ENCODE measurements at regions not wholly inside any gene's neighbourhood (a gene's known extent, or its start where the extent isn't known, plus 50 kb on each side); places are given as distances from the start of the nearest gene placed in this dataset.

DNA sequence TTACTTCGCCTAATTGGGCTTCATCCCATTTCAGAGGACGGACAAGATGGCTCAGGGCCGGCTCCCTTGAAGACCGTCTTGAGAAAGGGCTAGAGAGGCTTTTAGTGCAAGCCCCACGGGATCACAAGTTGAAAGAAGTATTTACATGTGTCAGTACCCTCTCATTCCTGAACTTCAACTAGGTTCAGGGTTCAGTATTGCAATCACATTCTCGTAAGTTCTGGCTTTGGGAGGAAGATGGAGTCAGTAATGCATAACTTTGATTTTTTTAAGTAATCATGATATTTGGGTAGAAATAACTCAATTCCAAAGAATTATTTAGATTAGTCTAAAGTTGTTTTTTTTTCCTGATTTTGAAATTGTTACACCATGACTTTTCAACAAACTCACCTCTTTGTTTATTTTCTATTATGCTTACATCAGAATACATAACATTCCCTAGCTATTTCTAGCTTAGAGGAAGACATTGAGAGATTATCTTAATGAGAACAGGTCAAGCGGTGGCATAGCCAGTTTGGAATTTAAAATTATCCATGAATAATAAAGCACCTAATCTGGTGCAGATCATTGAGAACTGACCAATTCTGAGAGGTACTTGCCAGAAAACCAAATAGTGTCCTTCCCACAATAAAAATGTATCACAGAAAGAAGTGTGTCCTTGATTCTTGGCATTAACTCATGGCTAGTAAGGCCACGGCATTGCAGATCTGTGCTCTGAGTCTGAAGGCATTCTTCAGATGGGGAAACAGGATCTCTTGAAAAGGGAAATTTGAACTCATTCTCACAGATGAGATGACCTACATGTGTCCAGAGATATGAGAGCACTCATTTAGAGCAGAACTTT is 92.1 kb upstream of the BLID start:
- no peaks in the 10 kb centered on the region for H3K79me2 ChIP-seq (ENCODE audit: insufficient read depth, low read length)
- RAD21 ChIA-PET (ENCODE audit: low non-redundant PET in 1 of 2, low total read pairs in 2 of 2, uncharacterized antibody in 2 of 2, unreplicated experiment in 2 of 2), result no interaction called here
- H3K9me3 ChIP-seq (ENCODE audit: control insufficient read depth in 1 of 2, insufficient read depth in 1 of 2, low read depth in 1 of 2, low read length in 2 of 2), result no peaks in the 10 kb centered on the region
- no peak overlapping the region for H2AFZ ChIP-seq (ENCODE audit: low read depth, low read length, poor library complexity, severe bottlenecking)
- H3K27me3 ChIP-seq (ENCODE audit: insufficient read depth, low read length), result no peaks in the 10 kb centered on the region
- no peaks in the 10 kb centered on the region for H3K9me2 ChIP-seq (ENCODE audit: insufficient read depth)
- DNase-seq (ENCODE audit: low read depth, low spot score), result no peak
- H3K9ac ChIP-seq (ENCODE audit: low read length), result no peak overlapping the region
- no peaks in the 10 kb centered on the region for H4K20me1 ChIP-seq (ENCODE audit: insufficient read depth)
- no peak overlapping the region for H3K27ac ChIP-seq (ENCODE audit: low read depth, low read length)
- POLR2A ChIA-PET, result no interaction called here
- H3K4me3 ChIP-seq (replicated peaks in 1 of 2; ENCODE audit: low read depth in 1 of 2, low read length in 2 of 2), result no peak overlapping the region
- ATAC-seq, result no peak
- H3K36me3 ChIP-seq (ENCODE audit: control insufficient read depth in 1 of 2, insufficient read depth in 2 of 2, low read length in 2 of 2), result no peaks in the 10 kb centered on the region
- CTCF ChIA-PET, result no interaction called here
- no peak overlapping the region for H3K4me2 ChIP-seq (ENCODE audit: low read length)
- intact Hi-C loops (cut with micrococcal nuclease), result no loop called here
- TF ChIP-seq, protein P1, sequence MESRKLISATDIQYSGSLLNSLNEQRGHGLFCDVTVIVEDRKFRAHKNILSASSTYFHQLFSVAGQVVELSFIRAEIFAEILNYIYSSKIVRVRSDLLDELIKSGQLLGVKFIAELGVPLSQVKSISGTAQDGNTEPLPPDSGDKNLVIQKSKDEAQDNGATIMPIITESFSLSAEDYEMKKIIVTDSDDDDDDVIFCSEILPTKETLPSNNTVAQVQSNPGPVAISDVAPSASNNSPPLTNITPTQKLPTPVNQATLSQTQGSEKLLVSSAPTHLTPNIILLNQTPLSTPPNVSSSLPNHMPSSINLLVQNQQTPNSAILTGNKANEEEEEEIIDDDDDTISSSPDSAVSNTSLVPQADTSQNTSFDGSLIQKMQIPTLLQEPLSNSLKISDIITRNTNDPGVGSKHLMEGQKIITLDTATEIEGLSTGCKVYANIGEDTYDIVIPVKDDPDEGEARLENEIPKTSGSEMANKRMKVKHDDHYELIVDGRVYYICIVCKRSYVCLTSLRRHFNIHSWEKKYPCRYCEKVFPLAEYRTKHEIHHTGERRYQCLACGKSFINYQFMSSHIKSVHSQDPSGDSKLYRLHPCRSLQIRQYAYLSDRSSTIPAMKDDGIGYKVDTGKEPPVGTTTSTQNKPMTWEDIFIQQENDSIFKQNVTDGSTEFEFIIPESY (IDR thresholded peaks at IDR 0.05; ENCODE audit: extremely low read depth, insufficient replicate concordance, low read length), result no peak
- TF ChIP-seq EZH2 (IDR thresholded peaks at IDR 0.05) (no peak), EGR1 (IDR thresholded peaks at IDR 0.05; ENCODE audit: low read depth) (no peak), POLR2A (IDR thresholded peaks at IDR 0.05; ENCODE audit: borderline replicate concordance, extremely low read depth, insufficient read depth, insufficient read length) (no peak), SP1 (IDR thresholded peaks at IDR 0.05; ENCODE audit: low read depth) (no peak), ELF1 (IDR thresholded peaks at IDR 0.05; ENCODE audit: borderline replicate concordance, low read depth) (no peak), JUND (IDR thresholded peaks at IDR 0.05) (no peak), EZH2phosphoT487 (IDR thresholded peaks at IDR 0.05; ENCODE audit: borderline replicate concordance) (no peak), SRF (IDR thresholded peaks at IDR 0.05; ENCODE audit: low read depth) (no peak), FOSL1 (IDR thresholded peaks at IDR 0.05; ENCODE audit: low read depth) (no peak), ZNF274 (IDR thresholded peaks at IDR 0.05; ENCODE audit: low read depth, low read length) (no peak), TCF7L2 (IDR thresholded peaks at IDR 0.05; ENCODE audit: borderline replicate concordance, extremely low read depth, insufficient read depth, insufficient read length) (no peak), ZFX (IDR thresholded peaks at IDR 0.05) (no peak), CBX3 (IDR thresholded peaks at IDR 0.05; ENCODE audit: low read depth) (no peak)
- TF ChIP-seq, protein P2, sequence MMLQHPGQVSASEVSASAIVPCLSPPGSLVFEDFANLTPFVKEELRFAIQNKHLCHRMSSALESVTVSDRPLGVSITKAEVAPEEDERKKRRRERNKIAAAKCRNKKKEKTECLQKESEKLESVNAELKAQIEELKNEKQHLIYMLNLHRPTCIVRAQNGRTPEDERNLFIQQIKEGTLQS (IDR thresholded peaks at IDR 0.05), result no peak
- TF ChIP-seq, protein P3, sequence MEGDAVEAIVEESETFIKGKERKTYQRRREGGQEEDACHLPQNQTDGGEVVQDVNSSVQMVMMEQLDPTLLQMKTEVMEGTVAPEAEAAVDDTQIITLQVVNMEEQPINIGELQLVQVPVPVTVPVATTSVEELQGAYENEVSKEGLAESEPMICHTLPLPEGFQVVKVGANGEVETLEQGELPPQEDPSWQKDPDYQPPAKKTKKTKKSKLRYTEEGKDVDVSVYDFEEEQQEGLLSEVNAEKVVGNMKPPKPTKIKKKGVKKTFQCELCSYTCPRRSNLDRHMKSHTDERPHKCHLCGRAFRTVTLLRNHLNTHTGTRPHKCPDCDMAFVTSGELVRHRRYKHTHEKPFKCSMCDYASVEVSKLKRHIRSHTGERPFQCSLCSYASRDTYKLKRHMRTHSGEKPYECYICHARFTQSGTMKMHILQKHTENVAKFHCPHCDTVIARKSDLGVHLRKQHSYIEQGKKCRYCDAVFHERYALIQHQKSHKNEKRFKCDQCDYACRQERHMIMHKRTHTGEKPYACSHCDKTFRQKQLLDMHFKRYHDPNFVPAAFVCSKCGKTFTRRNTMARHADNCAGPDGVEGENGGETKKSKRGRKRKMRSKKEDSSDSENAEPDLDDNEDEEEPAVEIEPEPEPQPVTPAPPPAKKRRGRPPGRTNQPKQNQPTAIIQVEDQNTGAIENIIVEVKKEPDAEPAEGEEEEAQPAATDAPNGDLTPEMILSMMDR (IDR thresholded peaks at IDR 0.05 in 2 of 3, conservative IDR thresholded peaks at IDR 0.05 in 1 of 3; ENCODE audit: borderline replicate concordance in 1 of 3, insufficient read depth in 1 of 3, low read depth in 2 of 3, low read length in 2 of 3), result no peak
- TF ChIP-seq, protein P4, sequence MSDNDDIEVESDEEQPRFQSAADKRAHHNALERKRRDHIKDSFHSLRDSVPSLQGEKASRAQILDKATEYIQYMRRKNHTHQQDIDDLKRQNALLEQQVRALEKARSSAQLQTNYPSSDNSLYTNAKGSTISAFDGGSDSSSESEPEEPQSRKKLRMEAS (IDR thresholded peaks at IDR 0.05), result no peak
- TF ChIP-seq, protein P5, sequence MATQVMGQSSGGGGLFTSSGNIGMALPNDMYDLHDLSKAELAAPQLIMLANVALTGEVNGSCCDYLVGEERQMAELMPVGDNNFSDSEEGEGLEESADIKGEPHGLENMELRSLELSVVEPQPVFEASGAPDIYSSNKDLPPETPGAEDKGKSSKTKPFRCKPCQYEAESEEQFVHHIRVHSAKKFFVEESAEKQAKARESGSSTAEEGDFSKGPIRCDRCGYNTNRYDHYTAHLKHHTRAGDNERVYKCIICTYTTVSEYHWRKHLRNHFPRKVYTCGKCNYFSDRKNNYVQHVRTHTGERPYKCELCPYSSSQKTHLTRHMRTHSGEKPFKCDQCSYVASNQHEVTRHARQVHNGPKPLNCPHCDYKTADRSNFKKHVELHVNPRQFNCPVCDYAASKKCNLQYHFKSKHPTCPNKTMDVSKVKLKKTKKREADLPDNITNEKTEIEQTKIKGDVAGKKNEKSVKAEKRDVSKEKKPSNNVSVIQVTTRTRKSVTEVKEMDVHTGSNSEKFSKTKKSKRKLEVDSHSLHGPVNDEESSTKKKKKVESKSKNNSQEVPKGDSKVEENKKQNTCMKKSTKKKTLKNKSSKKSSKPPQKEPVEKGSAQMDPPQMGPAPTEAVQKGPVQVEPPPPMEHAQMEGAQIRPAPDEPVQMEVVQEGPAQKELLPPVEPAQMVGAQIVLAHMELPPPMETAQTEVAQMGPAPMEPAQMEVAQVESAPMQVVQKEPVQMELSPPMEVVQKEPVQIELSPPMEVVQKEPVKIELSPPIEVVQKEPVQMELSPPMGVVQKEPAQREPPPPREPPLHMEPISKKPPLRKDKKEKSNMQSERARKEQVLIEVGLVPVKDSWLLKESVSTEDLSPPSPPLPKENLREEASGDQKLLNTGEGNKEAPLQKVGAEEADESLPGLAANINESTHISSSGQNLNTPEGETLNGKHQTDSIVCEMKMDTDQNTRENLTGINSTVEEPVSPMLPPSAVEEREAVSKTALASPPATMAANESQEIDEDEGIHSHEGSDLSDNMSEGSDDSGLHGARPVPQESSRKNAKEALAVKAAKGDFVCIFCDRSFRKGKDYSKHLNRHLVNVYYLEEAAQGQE (IDR thresholded peaks at IDR 0.05; ENCODE audit: low read depth), result no peak
- no TSS peak for BruUV-seq (replicated peaks)
- H3K4me1 ChIP-seq (ENCODE audit: control insufficient read depth in 1 of 2, insufficient read depth in 2 of 2, low read length in 2 of 2), result peaks cover 70 to 72% of the 10 kb centered on the region in 2 experiments

Data from HCT116 (cell line).